Liver (tissue), 8 donors: ENCODE measurements at regions not wholly inside any gene's neighbourhood (a gene's known extent, or its start where the extent isn't known, plus 50 kb on each side); places are given as distances from the start of the nearest gene placed in this dataset.

Experiments
- DNase-seq: peaks from one replicate; pipeline ENCODE4 v3.0.0-alpha.2; 2017; ENCODE audit warnings: low spot score
- H3K27ac ChIP-seq, 2 donors: one replicate each; pipeline ENCODE4 v1.7.0; 2013; ENCODE audit warnings: inconsistent platforms in 2 of 2, low read length in 2 of 2, control low read depth in 1 of 2, low read depth in 1 of 2, mild to moderate bottlenecking in 1 of 2
- H3K27me3 ChIP-seq, 4 donors: one replicate each; pipeline versions ENCODE4 v1.6.1 to v1.7.0; 2013; ENCODE audit warnings: low read length in 3 of 4, inconsistent platforms in 1 of 4, mild to moderate bottlenecking in 1 of 4, moderate library complexity in 1 of 4; ENCODE audit not compliant: control insufficient read depth in 4 of 4, insufficient read depth in 4 of 4
- H3K36me3 ChIP-seq, 4 donors: one replicate each; pipeline versions ENCODE4 v1.6.1 to v1.7.0; 2013; ENCODE audit warnings: low read length in 3 of 4, mild to moderate bottlenecking in 3 of 4, low read depth in 1 of 4, moderate library complexity in 1 of 4; ENCODE audit not compliant: control insufficient read depth in 4 of 4, insufficient read depth in 3 of 4
- H3K4me1 ChIP-seq, 4 donors: one replicate each; pipeline versions ENCODE4 v1.6.1 to v1.7.0; 2013; ENCODE audit warnings: low read length in 3 of 4, mild to moderate bottlenecking in 3 of 4, moderate library complexity in 1 of 4; ENCODE audit not compliant: control insufficient read depth in 4 of 4, insufficient read depth in 4 of 4
- H3K4me3 ChIP-seq, 3 donors: one replicate each; pipeline versions ENCODE4 v1.6.1 to v1.7.0; 2013; ENCODE audit warnings: low read length in 3 of 3, control low read depth in 1 of 3, low read depth in 1 of 3, mild to moderate bottlenecking in 1 of 3
- H3K9ac ChIP-seq, 2 donors: one replicate each; pipeline ENCODE4 v1.7.0; 2013; ENCODE audit warnings: low read length in 2 of 2, mild to moderate bottlenecking in 2 of 2, moderate library complexity in 2 of 2, control low read depth in 1 of 2, low read depth in 1 of 2
- H3K9me3 ChIP-seq, 4 donors: one replicate each; pipeline versions ENCODE4 v1.6.1 to v1.7.0; 2013; ENCODE audit warnings: low read length in 3 of 4; ENCODE audit not compliant: control insufficient read depth in 4 of 4
- EGR1 ChIP-seq, 2 donors: IDR thresholded peaks; 2 replicates each; pipeline ENCODE4 v1.6.1; 2016 to 2018; ENCODE audit warnings: antibody characterized with exemption in 2 of 2, low read depth in 2 of 2
- FOXA1 ChIP-seq: IDR thresholded peaks from 2 replicates; pipeline ENCODE4 v1.6.1; 2016; ENCODE audit warnings: antibody characterized with exemption
- FOXA2 ChIP-seq: IDR thresholded peaks from 2 replicates; pipeline ENCODE4 v1.6.1; 2016; ENCODE audit warnings: antibody characterized with exemption
- GABPA ChIP-seq, 2 donors: IDR thresholded peaks in 1 of 2; conservative IDR thresholded peaks in 1 of 2; 2 replicates each; pipeline ENCODE4 v1.6.1; 2016; ENCODE audit warnings: antibody characterized with exemption in 2 of 2, mild to moderate bottlenecking in 1 of 2, moderate library complexity in 1 of 2
- HNF4A ChIP-seq, 2 donors: conservative IDR thresholded peaks; 2 replicates each; pipeline ENCODE4 v1.6.1; 2016; ENCODE audit warnings: antibody characterized with exemption in 2 of 2, mild to moderate bottlenecking in 2 of 2
- HNF4G ChIP-seq: IDR thresholded peaks from 2 replicates; pipeline ENCODE4 v1.6.1; 2016; ENCODE audit warnings: antibody characterized with exemption
- JUND ChIP-seq, 2 donors: IDR thresholded peaks; 2 replicates each; pipeline ENCODE4 v1.6.1; 2016; ENCODE audit warnings: antibody characterized with exemption in 2 of 2
- NR2F2 ChIP-seq: IDR thresholded peaks from 2 replicates; pipeline ENCODE4 v1.6.1; 2016; ENCODE audit warnings: antibody characterized with exemption
- RAD21 ChIP-seq, 2 donors: IDR thresholded peaks; 2 replicates each; pipeline ENCODE4 v1.6.1; 2016; ENCODE audit warnings: antibody characterized with exemption in 2 of 2, mild to moderate bottlenecking in 2 of 2
- RXRA ChIP-seq, 2 donors: IDR thresholded peaks; 2 replicates each; pipeline ENCODE4 v1.6.1; 2017 to 2018; ENCODE audit warnings: antibody characterized with exemption in 2 of 2, mild to moderate bottlenecking in 1 of 2
- SP1 ChIP-seq: IDR thresholded peaks from 2 replicates; pipeline ENCODE4 v1.6.1; 2018; ENCODE audit warnings: antibody characterized with exemption, mild to moderate bottlenecking
- TAF1 ChIP-seq: conservative IDR thresholded peaks from 2 replicates; pipeline ENCODE4 v1.6.1; 2016; ENCODE audit warnings: antibody characterized with exemption, mild to moderate bottlenecking
- YY1 ChIP-seq: IDR thresholded peaks from 2 replicates; pipeline ENCODE4 v1.6.1; 2016; ENCODE audit warnings: antibody characterized with exemption, mild to moderate bottlenecking
- WGBS: extraction: QIAGEN DNeasy Blood & Tissue Kit; methylation state at CpG from one replicate; pipeline ENCODE4 v1.1.7; 2013; 5-methylcytosine and 5-hydroxymethylcytosine counted together
- TF ChIP-seq, protein P1 (sequence below): IDR thresholded peaks from 2 replicates; pipeline ENCODE4 v1.6.1; 2016; ENCODE audit warnings: antibody characterized with exemption
- TF ChIP-seq, protein P2 (sequence below): fragments of 150-350 bp; IDR thresholded peaks from 2 replicates; pipeline ENCODE4 v1.5.1; 2017; ENCODE audit warnings: improper control_type of control experiment, low read depth, low read length; ENCODE audit not compliant: missing input control
- TF ChIP-seq, protein P3 (sequence below): IDR thresholded peaks from 2 replicates; pipeline ENCODE4 v1.6.1; 2016; ENCODE audit warnings: antibody characterized with exemption
- TF ChIP-seq, protein P4 (sequence below): IDR thresholded peaks from 2 replicates; pipeline ENCODE4 v1.6.1; 2016; ENCODE audit warnings: antibody characterized with exemption
- TF ChIP-seq, protein P5 (sequence below): IDR thresholded peaks from 2 replicates; pipeline ENCODE4 v1.6.1; 2016; ENCODE audit warnings: antibody characterized with exemption, mild to moderate bottlenecking
- donor health status: healthy.
- donor health status: healthy.
- donor health status: healthy.
- donor health status: healthy.
- donor health status: healthy.

DNA sequence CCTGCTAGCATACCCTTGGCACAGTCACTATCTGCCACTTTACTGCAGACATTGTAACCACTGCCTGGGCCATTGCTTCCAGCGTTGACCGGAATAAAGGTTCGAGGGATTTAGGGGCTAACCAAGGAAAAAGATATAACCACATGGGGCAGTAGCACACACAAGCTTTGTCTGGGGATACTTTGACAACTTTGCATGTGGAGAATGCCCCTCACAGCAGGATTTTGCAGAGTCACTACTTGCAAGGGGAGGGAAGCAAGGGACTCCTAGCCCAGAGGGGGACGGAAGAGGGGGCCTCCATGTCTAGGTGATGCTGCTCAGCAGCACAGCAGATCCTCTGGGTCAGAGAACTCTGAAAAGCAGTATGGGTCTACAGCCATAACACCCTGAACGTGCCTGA, 138.7 kb downstream of the SPP2 start:
- H3K9me3 ChIP-seq, result no peaks in the 10 kb centered on the region
- 86% methylated on average over 5 of the region's 5 CpGs for WGBS
- no peaks in the 10 kb centered on the region for H3K4me1 ChIP-seq
- H3K36me3 ChIP-seq, result no peaks in the 10 kb centered on the region
- no peak for DNase-seq
- no peaks in the 10 kb centered on the region for H3K27me3 ChIP-seq
- H3K9ac ChIP-seq, result no peak overlapping the region
- H3K4me3 ChIP-seq, result no peak overlapping the region
- H3K27ac ChIP-seq, result no peak overlapping the region
- TF ChIP-seq SP1, result no peak

DNA sequence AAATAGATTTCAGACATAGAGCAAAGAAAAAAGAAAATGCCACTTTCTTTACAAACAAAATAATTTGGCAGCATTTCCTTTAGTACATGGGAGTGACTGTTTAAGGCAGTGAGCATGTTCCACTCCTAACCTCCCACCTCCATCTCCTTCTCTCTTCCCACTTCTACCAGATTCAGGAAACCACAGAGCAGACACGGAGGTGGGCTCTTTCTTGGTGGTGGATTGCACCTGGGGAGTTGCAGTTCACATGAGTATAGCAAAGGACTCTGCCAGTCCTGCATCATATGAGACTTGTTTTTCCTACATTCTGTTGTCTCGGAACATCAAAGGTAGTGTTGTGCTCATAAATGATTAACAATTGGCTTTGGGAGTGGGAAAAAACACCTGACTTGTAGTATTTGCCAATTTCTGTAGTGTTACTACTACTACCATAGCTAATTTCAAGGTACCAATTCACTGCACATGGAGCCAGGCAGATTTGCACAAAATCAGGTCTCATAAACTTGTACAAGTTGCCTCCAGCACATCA, 137.2 kb downstream of the SPP2 start:
- no peaks in the 10 kb centered on the region for H3K27me3 ChIP-seq
- H3K36me3 ChIP-seq, result no peaks in the 10 kb centered on the region
- 75% methylated on average over 2 of the region's 2 CpGs for WGBS
- no peak overlapping the region for H3K4me3 ChIP-seq
- H3K9me3 ChIP-seq, result no peaks in the 10 kb centered on the region
- DNase-seq, result no peak
- no peak for TF ChIP-seq FOXA1
- TF ChIP-seq, protein P1, sequence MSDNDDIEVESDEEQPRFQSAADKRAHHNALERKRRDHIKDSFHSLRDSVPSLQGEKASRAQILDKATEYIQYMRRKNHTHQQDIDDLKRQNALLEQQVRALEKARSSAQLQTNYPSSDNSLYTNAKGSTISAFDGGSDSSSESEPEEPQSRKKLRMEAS, result no peak
- TF ChIP-seq, protein P2, sequence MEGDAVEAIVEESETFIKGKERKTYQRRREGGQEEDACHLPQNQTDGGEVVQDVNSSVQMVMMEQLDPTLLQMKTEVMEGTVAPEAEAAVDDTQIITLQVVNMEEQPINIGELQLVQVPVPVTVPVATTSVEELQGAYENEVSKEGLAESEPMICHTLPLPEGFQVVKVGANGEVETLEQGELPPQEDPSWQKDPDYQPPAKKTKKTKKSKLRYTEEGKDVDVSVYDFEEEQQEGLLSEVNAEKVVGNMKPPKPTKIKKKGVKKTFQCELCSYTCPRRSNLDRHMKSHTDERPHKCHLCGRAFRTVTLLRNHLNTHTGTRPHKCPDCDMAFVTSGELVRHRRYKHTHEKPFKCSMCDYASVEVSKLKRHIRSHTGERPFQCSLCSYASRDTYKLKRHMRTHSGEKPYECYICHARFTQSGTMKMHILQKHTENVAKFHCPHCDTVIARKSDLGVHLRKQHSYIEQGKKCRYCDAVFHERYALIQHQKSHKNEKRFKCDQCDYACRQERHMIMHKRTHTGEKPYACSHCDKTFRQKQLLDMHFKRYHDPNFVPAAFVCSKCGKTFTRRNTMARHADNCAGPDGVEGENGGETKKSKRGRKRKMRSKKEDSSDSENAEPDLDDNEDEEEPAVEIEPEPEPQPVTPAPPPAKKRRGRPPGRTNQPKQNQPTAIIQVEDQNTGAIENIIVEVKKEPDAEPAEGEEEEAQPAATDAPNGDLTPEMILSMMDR, result no peak
- no peak for TF ChIP-seq NR2F2
- no peak for TF ChIP-seq JUND (IDR thresholded peaks at IDR 0.05)
- no peak for TF ChIP-seq GABPA (IDR thresholded peaks at IDR 0.05 in 1 of 2, conservative IDR thresholded peaks at IDR 0.05 in 1 of 2)
- no peak for TF ChIP-seq TAF1
- no peak for TF ChIP-seq HNF4G
- no peak for TF ChIP-seq RAD21 (IDR thresholded peaks at IDR 0.05)
- TF ChIP-seq, protein P3, sequence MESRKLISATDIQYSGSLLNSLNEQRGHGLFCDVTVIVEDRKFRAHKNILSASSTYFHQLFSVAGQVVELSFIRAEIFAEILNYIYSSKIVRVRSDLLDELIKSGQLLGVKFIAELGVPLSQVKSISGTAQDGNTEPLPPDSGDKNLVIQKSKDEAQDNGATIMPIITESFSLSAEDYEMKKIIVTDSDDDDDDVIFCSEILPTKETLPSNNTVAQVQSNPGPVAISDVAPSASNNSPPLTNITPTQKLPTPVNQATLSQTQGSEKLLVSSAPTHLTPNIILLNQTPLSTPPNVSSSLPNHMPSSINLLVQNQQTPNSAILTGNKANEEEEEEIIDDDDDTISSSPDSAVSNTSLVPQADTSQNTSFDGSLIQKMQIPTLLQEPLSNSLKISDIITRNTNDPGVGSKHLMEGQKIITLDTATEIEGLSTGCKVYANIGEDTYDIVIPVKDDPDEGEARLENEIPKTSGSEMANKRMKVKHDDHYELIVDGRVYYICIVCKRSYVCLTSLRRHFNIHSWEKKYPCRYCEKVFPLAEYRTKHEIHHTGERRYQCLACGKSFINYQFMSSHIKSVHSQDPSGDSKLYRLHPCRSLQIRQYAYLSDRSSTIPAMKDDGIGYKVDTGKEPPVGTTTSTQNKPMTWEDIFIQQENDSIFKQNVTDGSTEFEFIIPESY, result no peak
- TF ChIP-seq FOXA2, result no peak
- TF ChIP-seq, protein P4, sequence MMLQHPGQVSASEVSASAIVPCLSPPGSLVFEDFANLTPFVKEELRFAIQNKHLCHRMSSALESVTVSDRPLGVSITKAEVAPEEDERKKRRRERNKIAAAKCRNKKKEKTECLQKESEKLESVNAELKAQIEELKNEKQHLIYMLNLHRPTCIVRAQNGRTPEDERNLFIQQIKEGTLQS, result no peak
- TF ChIP-seq RXRA (IDR thresholded peaks at IDR 0.05), result no peak
- TF ChIP-seq EGR1 (IDR thresholded peaks at IDR 0.05; ENCODE audit: low read depth in 2 of 2), result no peak
- no peak for TF ChIP-seq HNF4A (conservative IDR thresholded peaks at IDR 0.05)
- TF ChIP-seq SP1, result no peak
- TF ChIP-seq, protein P5, sequence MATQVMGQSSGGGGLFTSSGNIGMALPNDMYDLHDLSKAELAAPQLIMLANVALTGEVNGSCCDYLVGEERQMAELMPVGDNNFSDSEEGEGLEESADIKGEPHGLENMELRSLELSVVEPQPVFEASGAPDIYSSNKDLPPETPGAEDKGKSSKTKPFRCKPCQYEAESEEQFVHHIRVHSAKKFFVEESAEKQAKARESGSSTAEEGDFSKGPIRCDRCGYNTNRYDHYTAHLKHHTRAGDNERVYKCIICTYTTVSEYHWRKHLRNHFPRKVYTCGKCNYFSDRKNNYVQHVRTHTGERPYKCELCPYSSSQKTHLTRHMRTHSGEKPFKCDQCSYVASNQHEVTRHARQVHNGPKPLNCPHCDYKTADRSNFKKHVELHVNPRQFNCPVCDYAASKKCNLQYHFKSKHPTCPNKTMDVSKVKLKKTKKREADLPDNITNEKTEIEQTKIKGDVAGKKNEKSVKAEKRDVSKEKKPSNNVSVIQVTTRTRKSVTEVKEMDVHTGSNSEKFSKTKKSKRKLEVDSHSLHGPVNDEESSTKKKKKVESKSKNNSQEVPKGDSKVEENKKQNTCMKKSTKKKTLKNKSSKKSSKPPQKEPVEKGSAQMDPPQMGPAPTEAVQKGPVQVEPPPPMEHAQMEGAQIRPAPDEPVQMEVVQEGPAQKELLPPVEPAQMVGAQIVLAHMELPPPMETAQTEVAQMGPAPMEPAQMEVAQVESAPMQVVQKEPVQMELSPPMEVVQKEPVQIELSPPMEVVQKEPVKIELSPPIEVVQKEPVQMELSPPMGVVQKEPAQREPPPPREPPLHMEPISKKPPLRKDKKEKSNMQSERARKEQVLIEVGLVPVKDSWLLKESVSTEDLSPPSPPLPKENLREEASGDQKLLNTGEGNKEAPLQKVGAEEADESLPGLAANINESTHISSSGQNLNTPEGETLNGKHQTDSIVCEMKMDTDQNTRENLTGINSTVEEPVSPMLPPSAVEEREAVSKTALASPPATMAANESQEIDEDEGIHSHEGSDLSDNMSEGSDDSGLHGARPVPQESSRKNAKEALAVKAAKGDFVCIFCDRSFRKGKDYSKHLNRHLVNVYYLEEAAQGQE, result no peak
- no peak for TF ChIP-seq YY1
- no peak overlapping the region for H3K27ac ChIP-seq
- H3K4me1 ChIP-seq, result no peaks in the 10 kb centered on the region
- H3K9ac ChIP-seq, result no peak overlapping the region
